ENCODE measurements at regions not wholly inside any gene's neighbourhood (a gene's known extent, or its start where the extent isn't known, plus 50 kb on each side); places are given as distances from the start of the nearest gene placed in this dataset.
"Not testable (repeated sequence)": the region's sequence is repeated elsewhere in the genome, so short reads cannot be mapped to it uniquely, and the experiment has no call there.

DNA sequence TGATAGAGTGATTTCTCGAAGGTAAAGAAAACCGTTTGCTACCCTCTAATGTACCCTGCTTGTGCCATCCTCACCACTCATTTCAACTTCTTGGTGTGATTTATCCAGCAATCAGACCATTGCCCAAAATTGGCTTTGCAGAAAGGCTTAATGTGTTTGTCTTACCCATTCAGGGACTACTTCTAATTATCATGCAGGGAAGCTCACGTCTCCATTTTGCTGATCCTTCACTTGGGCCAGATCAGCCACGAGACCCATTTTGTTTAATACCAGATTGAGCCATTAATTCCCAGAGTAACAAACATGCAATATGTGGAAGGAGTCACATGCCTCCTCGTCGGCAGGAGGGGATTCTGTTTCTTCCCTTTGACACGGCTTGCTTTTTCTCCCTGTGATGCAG, 51.1 kb upstream of the CRY1 start:
- DNase-seq (ENCODE audit: low read depth) = no peak

DNA sequence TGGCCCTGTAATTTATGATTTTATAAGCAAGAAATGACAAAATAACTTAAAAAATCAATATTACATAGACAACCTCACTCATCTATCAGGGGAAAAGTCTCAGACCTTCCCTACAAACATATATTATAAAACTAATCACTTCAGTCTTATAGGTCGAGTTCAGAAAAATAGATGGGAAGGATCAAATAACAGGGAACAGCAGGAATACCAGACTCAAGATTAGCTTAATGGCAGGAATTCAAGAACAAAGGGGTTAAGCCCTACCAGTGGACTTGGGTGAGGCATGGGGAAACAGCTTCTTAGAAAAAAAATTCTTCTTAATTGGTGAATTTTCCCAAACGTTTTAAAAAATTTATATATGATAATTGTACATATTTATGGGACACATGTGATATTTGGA, 51.6 kb upstream of the CRY1 start:
- no peak for DNase-seq (ENCODE audit: low read depth)

DNA sequence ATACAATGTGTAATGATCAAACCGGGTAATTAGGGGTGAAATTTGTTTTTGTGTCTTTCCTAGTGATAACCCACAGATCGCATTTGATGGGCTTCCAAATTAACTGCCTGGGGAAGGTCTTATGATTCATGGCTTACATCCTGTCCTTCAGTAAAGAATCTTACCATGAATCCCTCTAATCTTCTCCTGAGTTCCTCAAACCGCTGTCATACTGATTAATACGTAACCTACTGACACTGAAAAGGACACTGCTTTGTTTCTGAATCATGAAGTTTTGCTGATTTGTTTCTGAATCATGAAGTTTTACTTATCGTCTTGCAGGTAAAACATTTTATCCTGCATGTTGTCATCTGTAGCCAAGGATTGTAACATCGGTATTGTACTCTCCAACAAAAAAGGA, 52.0 kb upstream of the CRY1 start:
- DNase-seq (ENCODE audit: low read depth) = no peak

DNA sequence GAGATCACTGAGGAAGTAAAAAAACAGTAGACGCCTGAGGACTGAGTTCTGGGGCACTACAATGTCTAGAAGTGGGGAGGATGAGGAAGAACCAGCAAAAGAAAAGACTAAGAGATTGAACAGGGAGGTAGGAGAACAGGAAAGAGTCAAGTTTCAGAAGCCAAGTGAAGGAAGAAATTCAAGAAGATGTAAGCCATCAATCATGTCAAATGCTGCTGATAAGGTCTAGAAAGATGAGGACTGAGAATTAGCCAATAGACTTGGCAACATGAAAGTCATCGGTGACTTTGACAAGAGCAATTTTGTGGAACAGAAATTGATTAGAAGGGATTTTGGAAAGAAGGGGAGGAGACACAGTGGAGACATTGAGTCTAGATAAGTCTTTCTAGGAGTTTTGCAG, 54.8 kb upstream of the CRY1 start:
- DNase-seq (ENCODE audit: low read depth) = no peak

DNA sequence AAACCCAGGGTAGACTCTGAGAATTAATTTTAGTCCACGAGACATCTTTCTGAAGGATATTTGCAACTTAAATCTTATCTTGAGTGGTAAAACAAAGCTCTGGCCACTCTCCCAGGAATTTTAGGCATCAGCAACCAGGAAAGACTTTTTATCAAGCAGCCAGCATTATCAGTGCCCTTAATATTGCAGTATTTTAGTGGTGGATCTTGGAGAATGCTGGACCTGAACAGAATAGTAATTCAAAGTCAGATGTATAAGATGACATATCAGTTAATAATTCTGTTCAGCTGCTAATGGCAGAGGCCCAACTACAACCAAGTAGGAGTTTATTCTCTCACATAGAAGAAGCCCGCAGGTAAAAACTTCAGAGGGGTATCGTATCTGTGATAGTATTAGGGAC, 59.0 kb upstream of the CRY1 start:
- no peak for DNase-seq (ENCODE audit: low read depth)

DNA sequence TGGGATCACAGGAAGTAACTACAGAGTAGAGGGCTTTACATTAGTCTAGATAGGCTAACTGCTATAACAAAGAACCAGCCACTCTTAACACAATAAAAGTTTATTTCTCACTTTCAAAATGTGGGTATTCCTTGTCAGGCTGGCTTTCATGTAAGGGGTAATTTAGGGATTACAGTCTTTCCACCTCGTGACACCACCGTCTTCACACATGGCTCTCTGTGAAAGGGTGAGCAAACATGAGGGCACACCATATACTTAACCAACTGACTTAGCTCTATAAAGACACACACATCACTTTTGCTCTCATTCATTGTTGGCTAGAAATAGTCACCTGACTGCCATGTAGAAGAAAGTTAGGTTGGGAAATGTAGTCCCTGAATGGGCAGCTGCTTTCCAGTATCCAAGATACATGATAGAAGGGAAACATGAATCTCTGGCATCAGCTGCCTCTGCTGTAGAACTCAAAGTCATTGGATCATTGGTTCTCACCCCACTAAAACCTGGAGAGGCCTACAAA, 66.1 kb upstream of the CRY1 start:
- DNase-seq (ENCODE audit: low read depth) = no peak

DNA sequence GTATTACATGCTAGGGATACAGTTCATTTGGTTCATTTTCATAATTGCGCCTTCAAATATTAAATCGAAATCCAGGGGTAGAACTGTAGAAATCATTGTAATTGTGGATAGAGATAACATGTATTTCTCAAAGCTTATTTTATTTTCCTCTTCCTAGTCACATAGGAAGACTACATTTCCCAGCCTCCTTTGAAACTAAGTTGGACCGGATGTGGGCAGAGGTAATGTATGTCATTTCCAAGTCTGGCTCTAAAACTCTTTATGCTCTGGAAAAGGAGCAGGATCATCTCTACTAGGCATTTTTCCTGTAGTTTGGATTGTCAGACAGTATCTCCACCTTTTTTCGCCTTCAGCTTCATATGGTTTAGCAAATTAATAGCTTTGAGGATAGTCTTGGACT, 70.1 kb upstream of the CRY1 start:
- no peak for DNase-seq (ENCODE audit: low read depth)

DNA sequence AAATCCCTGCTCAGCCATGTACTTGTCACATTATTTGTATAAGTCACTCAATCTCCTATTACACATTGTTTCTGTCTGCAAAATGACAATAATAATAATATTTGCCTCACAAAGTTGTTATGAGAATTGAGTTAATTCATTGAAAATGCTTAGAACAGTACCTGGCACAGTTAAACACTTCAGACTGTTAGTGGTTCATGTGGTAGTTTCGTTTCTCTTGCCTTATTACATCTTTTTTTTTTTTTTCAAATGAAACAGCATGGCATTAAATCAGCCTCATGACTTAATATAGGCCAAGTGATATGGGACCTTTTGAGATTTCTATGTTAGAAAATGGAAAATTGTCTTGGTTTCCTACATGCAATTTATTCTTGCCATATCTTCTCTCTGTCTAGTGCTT, 71.0 kb upstream of the CRY1 start:
- no peak for DNase-seq (ENCODE audit: low read depth)

DNA sequence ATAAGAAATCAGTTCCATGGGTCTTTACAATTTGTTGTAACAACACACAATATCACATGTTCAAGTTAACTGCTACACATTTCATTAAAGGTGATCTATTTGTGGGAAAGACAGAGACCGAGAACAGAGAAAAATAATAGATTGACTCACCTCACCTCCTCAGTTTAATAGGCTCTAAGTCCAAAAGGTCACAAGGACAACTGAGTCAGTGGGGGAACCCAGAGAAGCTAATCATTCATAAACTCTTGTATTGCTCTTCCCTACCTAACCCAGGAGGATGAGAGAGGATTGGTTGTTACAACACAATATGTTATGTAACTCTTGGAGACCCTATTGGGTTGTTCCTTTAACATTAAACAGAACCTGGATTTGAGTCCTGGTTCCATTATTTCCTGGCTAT, 72.2 kb upstream of the CRY1 start:
- no peak for DNase-seq (ENCODE audit: low read depth)

DNA sequence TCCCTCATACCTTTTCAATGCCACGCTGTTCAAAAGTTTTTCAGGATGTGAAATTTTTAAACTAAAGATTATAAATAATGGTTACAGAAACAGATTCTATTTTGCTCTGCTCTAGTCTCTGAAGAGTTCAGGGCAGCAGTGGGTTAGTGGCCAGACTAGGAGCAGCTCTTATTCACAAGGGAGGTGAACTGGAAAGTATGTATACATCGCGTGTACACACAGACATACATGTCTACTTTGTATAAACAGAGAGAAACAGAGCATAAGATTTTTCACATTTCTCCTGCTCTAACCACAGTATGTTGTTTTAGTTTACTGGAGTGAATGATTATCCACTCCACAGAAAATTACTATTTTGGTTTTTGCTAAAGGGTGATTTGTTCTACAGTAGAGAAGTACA, 74.4 kb upstream of the CRY1 start:
- no peak for DNase-seq (ENCODE audit: low read depth)

DNA sequence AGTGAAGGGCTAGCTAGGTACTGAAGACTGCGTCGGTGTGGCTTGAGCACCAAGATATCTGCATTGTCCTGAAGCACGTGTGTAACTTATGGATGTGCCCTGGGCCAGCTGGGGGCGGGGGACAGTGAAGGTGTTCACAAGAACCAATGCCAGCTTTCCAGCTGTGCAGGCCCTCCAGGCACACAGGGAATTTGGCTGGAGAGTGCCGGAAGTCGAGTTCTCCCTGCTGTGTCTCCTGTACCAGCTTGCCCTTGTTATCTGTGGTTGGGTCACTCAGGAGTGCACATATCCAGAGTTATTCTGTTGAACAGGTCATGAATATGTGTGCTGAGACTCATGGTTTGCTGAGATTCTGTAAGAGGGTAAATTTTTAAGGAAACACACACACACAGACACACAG, 75.9 kb upstream of the CRY1 start:
- DNase-seq (ENCODE audit: low read depth) = no peak

DNA sequence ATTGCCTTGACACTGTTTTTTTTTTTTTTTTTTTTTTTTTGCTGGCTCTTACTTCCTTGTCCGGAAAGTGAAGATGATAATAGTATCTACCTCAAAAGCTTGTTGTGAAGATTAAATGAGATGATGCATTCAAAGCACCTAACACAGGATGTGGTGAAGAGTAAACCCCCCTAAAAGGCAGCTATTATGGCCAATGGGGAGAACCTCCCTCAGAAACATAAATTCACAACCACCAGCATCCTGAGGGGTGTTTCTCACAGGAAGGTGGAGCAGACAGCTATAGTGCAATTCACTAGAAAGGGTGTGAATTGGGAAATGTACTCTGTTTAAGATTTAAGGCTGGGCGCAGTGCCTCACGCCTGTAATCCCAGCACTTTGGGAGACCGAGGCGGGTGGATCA, 85.4 kb upstream of the CRY1 start:
- DNase-seq (ENCODE audit: low read depth) = no peak

DNA sequence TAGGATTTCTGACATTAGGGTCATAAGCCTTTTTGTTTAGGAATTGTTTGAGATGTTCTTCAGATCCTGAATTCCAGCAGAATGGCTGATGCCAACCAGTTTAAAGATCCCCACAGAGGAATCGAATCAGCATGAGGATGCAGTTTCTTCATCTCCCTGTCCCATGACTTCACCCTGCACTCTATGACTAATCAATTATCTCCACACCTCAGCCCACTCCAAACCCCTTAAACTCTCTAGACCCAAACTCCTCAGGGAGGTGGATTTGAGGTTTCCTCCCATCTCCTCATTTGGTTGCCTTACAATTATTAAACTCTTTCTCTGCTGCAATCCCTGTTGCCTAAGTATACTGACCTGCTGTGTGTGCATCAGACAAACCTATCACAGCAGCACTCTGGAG, 86.5 kb upstream of the CRY1 start:
- no peak for DNase-seq (ENCODE audit: low read depth)

DNA sequence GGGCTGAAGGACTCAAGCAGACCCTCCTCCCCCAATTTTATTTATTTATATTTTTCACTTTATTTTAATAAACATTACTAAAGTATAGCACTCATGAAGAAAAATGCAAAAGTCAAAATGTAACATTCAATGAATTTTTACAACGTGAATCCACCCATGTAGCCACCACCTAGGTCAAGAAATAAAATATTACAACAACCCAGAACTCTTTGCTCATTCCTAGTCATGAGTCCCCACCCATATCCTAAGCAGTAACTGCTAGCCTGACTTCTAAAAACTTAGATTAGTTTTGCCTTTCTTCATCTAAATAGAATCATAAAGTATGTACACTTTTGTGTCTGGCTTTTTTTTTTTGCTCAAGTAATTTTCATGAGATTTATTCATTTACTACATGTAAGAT, 86.9 kb upstream of the CRY1 start:
- DNase-seq (ENCODE audit: low read depth) = no peak

DNA sequence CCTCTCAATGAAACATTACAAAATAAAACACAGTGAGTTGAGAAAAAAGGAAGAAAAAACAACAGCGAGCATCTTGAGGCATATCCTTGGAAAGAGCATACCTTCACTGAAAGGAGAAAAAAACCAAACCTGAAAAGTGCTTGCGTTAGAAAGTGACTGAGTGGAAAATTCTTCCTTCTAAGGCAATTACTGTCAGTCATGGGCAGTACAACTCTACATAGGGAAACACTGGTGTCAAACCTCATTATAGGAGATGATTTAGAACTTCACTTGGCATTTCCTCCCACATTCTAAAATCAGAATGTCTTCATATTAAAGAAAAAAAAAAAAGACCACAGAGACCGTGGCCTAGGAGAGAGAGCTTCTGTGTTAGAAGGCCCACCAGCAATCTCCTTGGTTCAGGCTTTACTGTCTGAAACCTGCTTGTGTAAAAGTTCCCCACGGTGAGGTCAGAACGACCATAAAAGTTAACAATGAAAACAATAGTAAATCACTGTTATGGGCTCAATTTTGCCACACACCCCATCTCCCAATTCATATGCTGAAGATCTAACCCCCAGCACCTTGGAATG, 91.1 kb upstream of the CRY1 start:
- DNase-seq (ENCODE audit: low read depth) = no peak

DNA sequence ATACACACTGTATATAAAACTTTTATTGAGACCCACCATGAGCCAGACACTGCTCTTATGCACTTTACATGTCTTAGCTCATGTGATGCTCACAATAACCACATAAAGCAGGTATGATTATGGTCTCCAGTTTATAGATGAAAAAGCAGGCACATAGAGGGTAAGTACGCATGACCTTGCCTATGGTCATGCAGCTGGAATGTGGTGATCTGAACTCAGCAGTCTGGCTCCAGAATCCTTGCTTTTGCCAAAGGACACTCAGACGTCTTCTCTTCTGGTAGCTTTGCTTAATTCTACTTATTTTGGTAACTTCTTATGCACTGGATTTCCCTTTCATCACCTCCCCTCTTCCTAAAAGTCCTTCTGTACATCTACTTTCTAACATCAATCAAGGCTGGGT, 103.3 kb upstream of the CRY1 start:
- no peak for DNase-seq (ENCODE audit: low read depth)

DNA sequence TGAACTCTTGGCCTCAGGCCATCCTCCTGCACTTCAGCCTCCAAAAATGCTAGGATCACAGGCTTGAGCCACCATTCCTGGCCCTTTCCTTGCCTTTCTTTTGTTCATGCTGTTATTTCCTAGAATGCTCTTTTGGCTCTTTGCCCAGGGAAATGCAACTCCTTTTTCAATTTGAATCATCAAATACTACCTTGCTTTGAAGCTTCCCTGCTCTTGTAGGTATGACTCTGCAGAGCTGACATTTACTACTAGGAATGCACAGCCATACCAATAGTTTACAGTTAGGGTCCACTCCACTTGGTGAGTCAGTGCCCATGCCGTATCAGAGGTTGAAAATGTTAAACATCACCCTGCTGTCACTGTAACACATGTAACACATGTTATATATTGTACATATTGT, 107.0 kb upstream of the CRY1 start:
- DNase-seq (ENCODE audit: low read depth) = no peak

DNA sequence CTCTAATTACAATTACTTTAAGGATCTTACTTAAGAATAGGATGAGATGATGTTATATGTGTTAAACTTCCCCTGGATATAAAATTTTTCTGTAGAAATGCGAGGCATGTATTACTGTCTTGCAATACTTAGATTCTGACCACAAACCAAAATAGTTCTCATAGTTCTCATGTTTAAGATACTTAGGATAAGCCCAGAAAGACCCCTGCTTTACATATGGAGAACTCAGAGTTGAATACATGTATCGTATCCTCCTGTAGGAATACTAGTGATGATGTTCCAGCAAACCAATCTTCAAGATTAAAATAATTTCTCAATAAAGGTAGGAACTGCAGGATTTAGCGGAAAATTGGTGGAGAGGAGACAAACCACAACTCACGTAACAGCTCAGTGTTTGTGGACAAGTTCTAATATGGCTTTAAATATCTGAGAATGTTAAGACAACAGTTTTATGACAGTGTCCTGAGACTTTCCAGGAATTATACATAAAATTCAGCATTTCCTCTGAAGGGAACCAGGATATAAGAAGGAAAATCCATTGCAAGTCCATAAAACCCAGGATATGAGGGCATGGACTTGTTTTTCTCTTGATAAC, 114.7 kb upstream of the CRY1 start:
- DNase-seq (ENCODE audit: low read depth) = no peak

DNA sequence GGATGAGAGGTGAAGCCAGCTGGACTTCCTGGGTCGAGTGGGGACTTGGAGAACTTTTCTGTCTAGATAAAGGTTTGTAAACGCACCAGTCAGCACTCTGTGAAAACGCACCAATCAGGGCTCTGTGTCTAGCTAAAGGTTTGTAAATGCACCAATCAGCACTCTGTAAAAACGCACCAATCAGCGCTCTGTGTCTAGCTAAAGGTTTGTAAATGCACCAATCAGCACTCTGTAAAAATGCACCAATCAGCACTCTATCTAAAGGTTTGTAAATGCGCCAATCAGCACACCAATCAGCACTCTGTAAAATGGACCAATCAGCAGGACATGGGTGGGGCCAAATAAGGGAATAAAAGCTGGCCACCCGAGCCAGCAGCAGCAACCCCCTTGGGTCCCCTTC, 116.4 kb upstream of the CRY1 start:
- not testable (repeated sequence) for DNase-seq (ENCODE audit: low read depth)

DNA sequence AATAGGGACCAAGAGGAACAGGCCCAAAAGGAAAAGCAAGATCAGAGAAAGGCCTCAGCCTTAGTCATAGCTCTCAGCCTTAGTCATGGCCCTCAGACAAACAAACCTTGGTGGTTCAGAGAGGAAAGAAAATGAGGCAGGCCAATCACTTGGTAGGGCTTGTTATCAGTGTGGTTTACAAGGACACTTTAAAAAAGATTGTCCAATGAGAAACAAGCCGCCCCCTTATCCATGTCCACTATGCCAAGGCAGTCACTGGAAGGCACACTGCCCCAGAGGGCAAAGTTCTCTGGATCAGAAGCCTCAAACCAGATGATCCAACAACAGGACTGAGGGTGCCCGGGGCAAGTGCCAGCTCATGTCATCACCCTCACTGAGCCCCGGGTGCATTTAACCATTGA, 121.0 kb upstream of the CRY1 start:
- not testable (repeated sequence) for DNase-seq (ENCODE audit: low read depth)

DNA sequence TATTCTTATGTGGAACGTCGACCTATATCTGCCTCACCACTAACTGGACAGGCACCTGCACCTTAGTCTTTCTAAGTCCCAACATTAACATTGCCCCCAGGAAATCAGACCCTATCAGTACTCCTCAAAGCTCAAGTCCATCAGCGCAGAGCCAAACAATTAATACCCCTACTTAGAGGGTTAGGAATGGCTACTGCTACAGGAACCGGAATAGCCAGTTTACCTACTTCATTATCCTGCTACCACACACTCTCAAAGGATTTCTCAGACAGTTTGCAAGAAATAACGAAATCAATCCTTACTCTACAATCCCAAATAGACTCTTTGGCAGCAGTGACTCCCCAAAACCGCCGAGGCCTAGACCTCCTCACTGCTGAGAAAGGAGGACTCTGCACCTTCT, 123.1 kb upstream of the CRY1 start:
- not testable (repeated sequence) for DNase-seq (ENCODE audit: low read depth)

DNA sequence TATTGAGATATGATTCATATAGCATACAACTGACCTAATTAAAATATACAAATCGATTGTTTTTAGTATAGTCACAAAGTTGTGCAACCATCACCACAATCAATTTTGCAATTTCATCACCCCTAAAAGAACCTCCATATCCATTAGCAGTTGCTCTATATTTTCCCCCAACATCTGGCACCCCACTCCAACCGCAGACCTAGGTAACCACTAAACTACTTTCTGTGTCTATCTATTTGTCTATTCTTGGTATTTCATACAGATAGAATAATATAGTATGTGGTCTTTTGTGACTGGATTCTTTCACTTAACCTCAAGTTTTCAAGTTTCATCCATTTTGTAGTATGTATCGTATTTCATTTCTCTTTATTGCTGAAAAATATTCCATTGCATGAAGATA, 126.0 kb upstream of the CRY1 start:
- DNase-seq (ENCODE audit: low read depth) = no peak

DNA sequence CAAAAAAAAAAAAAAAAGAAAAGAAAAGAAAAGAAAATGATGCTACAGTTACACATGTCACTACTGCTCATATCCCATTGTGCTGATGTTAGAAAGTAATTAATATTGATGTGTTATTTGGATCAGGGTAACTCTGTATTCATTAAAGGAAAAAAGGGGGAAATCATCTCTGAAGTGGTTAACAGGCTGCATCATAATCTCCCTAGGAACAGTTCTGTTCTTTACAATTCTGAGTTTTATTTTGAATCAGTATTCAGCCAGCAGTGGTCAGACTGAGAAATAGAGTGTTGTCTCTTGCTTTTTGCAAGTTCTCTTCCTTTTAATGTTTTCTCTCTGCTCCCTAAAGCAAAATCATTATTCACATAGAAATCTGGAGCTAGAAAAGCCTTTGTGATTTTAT, 128.6 kb upstream of the CRY1 start:
- DNase-seq (ENCODE audit: low read depth) = no peak

DNA sequence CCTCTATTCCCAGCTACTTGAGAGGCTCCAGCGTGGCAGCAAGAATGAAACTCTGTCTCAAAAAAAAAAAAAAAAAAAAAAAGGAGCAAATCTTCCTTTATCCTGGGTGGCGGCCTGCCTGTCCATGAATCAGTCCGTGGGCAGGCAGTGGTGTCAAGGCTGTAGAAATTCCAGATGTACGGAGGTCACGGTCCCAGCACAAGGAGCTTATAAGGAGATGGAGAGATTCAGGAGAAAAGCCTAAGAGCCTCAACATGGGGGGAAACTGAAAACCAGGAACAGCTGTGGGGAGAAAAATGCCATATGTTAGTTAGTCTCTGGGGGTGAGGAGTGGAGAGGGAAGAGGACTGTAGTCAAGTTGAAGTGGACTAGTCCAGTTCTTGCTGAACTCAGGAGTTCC, 130.5 kb upstream of the CRY1 start:
- no peak for DNase-seq (ENCODE audit: low read depth)

DNA sequence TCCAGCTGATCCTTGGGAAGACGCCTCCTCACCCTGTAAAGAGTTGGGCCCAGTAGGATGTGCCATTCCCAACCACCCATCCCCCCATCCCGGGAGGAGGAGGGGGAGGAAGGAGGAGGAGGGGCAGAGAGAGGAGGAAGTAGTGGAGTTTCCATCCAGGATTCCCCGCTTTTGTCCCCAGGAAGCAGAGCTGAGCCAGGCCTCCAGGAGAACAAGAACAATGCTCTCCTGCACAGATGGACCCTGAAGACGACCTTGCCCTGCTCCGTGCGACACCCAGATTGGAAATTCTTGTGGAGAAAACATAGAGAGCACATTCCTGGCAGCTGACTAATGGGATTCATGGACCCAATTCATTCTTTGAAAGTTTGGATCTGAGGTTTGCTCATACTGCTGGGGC, 132.3 kb upstream of the CRY1 start:
- DNase-seq (ENCODE audit: low read depth) = no peak
